ENCODE measurements at regions not wholly inside any gene's neighbourhood (a gene's known extent, or its start where the extent isn't known, plus 50 kb on each side); places are given as distances from the start of the nearest gene placed in this dataset.
"Not testable (repeated sequence)": the region's sequence is repeated elsewhere in the genome, so short reads cannot be mapped to it uniquely, and the experiment has no call there.

DNA sequence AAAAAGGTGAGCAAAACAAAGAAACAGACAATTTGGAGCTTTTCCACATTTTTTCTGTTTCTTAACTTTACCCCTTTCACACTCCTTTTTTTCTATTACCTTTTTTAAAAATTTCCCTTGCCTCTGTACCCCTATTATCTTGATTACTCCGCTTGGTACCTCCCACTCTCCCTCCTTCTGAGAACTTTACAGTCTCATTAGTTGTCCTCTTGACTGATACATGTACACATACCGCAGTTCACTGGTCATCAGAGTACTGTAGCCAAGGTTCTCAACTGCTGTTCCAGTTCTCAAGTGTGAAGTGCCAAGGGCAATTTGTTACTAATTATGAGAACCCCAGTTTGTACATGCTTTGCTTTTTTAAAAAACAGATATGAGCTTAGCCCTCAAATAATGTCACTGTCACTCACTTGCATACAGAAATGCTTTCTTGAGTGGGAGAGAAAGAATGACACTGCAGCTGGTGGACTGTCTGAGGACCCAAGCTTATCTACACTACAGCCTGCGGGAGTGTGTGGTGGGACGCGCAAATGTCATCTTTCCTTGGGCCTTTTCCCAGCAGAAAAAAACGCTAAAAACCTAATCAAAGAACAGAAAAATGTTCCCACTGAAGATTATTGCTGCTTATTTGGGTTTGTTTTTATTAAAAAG lies 160.8 kb downstream of the DISP1 start:
- Histone ChIP-seq H3K36me3 (ENCODE audit: insufficient read depth, low read length) (no peaks in the 10 kb centered on the region), H3K27ac (ENCODE audit: low read length) (no peak overlapping the region), H4K20me1 (ENCODE audit: insufficient read depth, low read length) (no peaks in the 10 kb centered on the region), H3K79me2 (ENCODE audit: insufficient read depth, low read length) (no peaks in the 10 kb centered on the region), H3K4me1 (ENCODE audit: insufficient read depth, low read length) (no peaks in the 10 kb centered on the region), H3K9ac (ENCODE audit: low read depth, low read length) (no peak overlapping the region), H3K4me3 (ENCODE audit: low read depth in 1 of 2, low read length in 2 of 2) (no peak overlapping the region), H3K27me3 (ENCODE audit: insufficient read depth, low read length, poor library complexity) (no peaks in the 10 kb centered on the region), H2AFZ (ENCODE audit: low read depth, low read length) (no peak overlapping the region), H3K4me2 (ENCODE audit: insufficient read depth, low read length) (no peak overlapping the region), H3K9me3 (ENCODE audit: insufficient read depth, low read length, severe bottlenecking) (no peaks in the 10 kb centered on the region)
- no peak for TF ChIP-seq EZH2 (IDR thresholded peaks at IDR 0.05; ENCODE audit: borderline replicate concordance, low read depth, low read length, severe bottlenecking)
- TF ChIP-seq CTCF (IDR thresholded peaks at IDR 0.05; ENCODE audit: borderline replicate concordance, extremely low read depth, low read length, poor library complexity, severe bottlenecking) = no peak
- ATAC-seq (ENCODE audit: insufficient read depth, low read depth) = no peak
- no peak for DNase-seq

GRCh38 chr1:222976453-222976852 lies 161.6 kb downstream of the DISP1 start:
- H3K4me3 ChIP-seq (ENCODE audit: low read depth in 1 of 2, low read length in 2 of 2) = no peak overlapping the region
- no peaks in the 10 kb centered on the region for H3K4me1 ChIP-seq (ENCODE audit: insufficient read depth, low read length)
- no peaks in the 10 kb centered on the region for H3K79me2 ChIP-seq (ENCODE audit: insufficient read depth, low read length)
- ATAC-seq (ENCODE audit: insufficient read depth, low read depth) (no peak), DNase-seq (no peak)
- H2AFZ ChIP-seq (ENCODE audit: low read depth, low read length) = no peak overlapping the region
- H3K9me3 ChIP-seq (ENCODE audit: insufficient read depth, low read length, severe bottlenecking) = no peaks in the 10 kb centered on the region
- H4K20me1 ChIP-seq (ENCODE audit: insufficient read depth, low read length) = no peaks in the 10 kb centered on the region
- no peaks in the 10 kb centered on the region for H3K27me3 ChIP-seq (ENCODE audit: insufficient read depth, low read length, poor library complexity)
- TF ChIP-seq EZH2 (IDR thresholded peaks at IDR 0.05; ENCODE audit: borderline replicate concordance, low read depth, low read length, severe bottlenecking) (no peak), CTCF (IDR thresholded peaks at IDR 0.05; ENCODE audit: borderline replicate concordance, extremely low read depth, low read length, poor library complexity, severe bottlenecking) (no peak)
- H3K36me3 ChIP-seq (ENCODE audit: insufficient read depth, low read length) = no peaks in the 10 kb centered on the region
- H3K4me2 ChIP-seq (ENCODE audit: insufficient read depth, low read length) = no peak overlapping the region
- H3K9ac ChIP-seq (ENCODE audit: low read depth, low read length) = no peak overlapping the region
- H3K27ac ChIP-seq (ENCODE audit: low read length) = no peak overlapping the region

DNA sequence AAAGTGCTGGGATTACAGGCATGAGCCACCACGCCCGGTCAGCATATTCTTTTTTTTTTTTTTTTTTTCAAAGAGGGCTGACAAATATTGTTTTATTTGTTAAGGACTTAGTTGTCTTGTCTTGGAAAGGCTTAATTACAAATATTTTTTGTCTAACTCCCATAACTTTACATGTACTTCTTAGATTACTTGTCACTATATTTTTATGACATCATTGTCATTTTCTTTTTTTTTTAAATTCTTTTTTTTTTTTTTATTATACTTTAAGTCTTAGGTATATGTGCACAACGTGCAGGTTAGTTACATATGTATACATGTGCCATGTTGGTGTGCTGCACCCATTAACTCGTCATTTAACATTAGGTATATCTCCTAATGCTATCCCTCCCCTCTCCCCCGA lies 162.5 kb downstream of the DISP1 start:
- H3K4me2 ChIP-seq (ENCODE audit: insufficient read depth, low read length); H4K20me1 ChIP-seq (ENCODE audit: insufficient read depth, low read length); H3K79me2 ChIP-seq (ENCODE audit: insufficient read depth, low read length); DNase-seq; H3K4me3 ChIP-seq (ENCODE audit: low read depth in 1 of 2, low read length in 2 of 2); H3K36me3 ChIP-seq (ENCODE audit: insufficient read depth, low read length); H2AFZ ChIP-seq (ENCODE audit: low read depth, low read length); ATAC-seq (ENCODE audit: insufficient read depth, low read depth); H3K27ac ChIP-seq (ENCODE audit: low read length); H3K9me3 ChIP-seq (ENCODE audit: insufficient read depth, low read length, severe bottlenecking); H3K27me3 ChIP-seq (ENCODE audit: insufficient read depth, low read length, poor library complexity); H3K9ac ChIP-seq (ENCODE audit: low read depth, low read length); H3K4me1 ChIP-seq (ENCODE audit: insufficient read depth, low read length): not testable (repeated sequence)

- Histone ChIP-seq H3K27ac (ENCODE audit: low read length) (no peak overlapping the region), H3K36me3 (ENCODE audit: insufficient read depth, low read length) (no peaks in the 10 kb centered on the region), H3K4me1 (ENCODE audit: insufficient read depth, low read length) (no peaks in the 10 kb centered on the region), H3K79me2 (ENCODE audit: insufficient read depth, low read length) (no peaks in the 10 kb centered on the region), H4K20me1 (ENCODE audit: insufficient read depth, low read length) (no peaks in the 10 kb centered on the region), H2AFZ (ENCODE audit: low read depth, low read length) (no peak overlapping the region), H3K4me3 (ENCODE audit: low read depth in 1 of 2, low read length in 2 of 2) (no peak overlapping the region), H3K4me2 (ENCODE audit: insufficient read depth, low read length) (no peak overlapping the region), H3K27me3 (ENCODE audit: insufficient read depth, low read length, poor library complexity) (no peaks in the 10 kb centered on the region), H3K9ac (ENCODE audit: low read depth, low read length) (no peak overlapping the region), H3K9me3 (ENCODE audit: insufficient read depth, low read length, severe bottlenecking) (no peaks in the 10 kb centered on the region)
- DNase-seq = no peak
- ATAC-seq (ENCODE audit: insufficient read depth, low read depth) = no peak
- TF ChIP-seq EZH2 (IDR thresholded peaks at IDR 0.05; ENCODE audit: borderline replicate concordance, low read depth, low read length, severe bottlenecking) (no peak), CTCF (IDR thresholded peaks at IDR 0.05; ENCODE audit: borderline replicate concordance, extremely low read depth, low read length, poor library complexity, severe bottlenecking) (no peak)
These were observed 163.5 kb downstream of the TLR5 start for GRCh38 chr1:222979561-222979960.

All from DND-41 (cell line).